CD8-positive, alpha-beta memory T cell (primary cell): ENCODE measurements at regions not wholly inside any gene's neighbourhood (a gene's known extent, or its start where the extent isn't known, plus 50 kb on each side); places are given as distances from the start of the nearest gene placed in this dataset.

Experiments used
- CTCF ChIA-PET: fragments of 350-600 bp; sonication (Branson Sonifier 250); formaldehyde crosslinking; loops from one replicate; lab custom pipeline; 2021; ENCODE audit warnings: antibody characterized with exemption; lab: Charles Lee
- POLR2A ChIA-PET: fragments of 350-600 bp; sonication (Branson Sonifier 250); formaldehyde crosslinking; loops from one replicate; lab custom pipeline; 2021; ENCODE audit warnings: antibody characterized with exemption; lab: Charles Lee
- DNase-seq, 5 donors: peaks; one replicate each; pipeline versions ENCODE4 v3.0.0 to v3.0.0-alpha.2; 2020 to 2022; ENCODE audit warnings: mixed read lengths in 1 of 5
- H3K27ac ChIP-seq: one replicate; pipeline ENCODE4 v1.7.0; 2013; ENCODE audit warnings: low read depth, mild to moderate bottlenecking, low read length, moderate library complexity
- H3K27me3 ChIP-seq: 2 replicates; pipeline ENCODE4 v1.7.0; 2013; ENCODE audit warnings: low read length, mild to moderate bottlenecking; ENCODE audit not compliant: insufficient read depth, poor library complexity, severe bottlenecking
- H3K36me3 ChIP-seq: 2 replicates; pipeline ENCODE4 v1.7.0; 2013; ENCODE audit warnings: mild to moderate bottlenecking, low read length, moderate library complexity; ENCODE audit not compliant: insufficient read depth
- H3K4me1 ChIP-seq: 2 replicates; pipeline ENCODE4 v1.7.0; 2013; ENCODE audit warnings: mild to moderate bottlenecking, low read length, moderate library complexity; ENCODE audit not compliant: insufficient read depth
- H3K4me3 ChIP-seq: 2 replicates; pipeline ENCODE4 v1.7.0; 2013; ENCODE audit warnings: mild to moderate bottlenecking, low read length
- H3K9me3 ChIP-seq: 2 replicates; pipeline ENCODE4 v1.7.0; 2013; ENCODE audit warnings: mild to moderate bottlenecking, low read length
- H3K27ac Mint-ChIP-seq, 8 donors: one replicate each; pipeline ENCODE4 v1.8.0; 2020 to 2021; ENCODE audit warnings: mixed read lengths in 8 of 8, mild to moderate bottlenecking in 6 of 8, inconsistent platforms in 3 of 8, moderate library complexity in 3 of 8
- H3K27me3 Mint-ChIP-seq, 2 donors: one replicate each; pipeline ENCODE4 v1.8.0; 2020 to 2021; ENCODE audit warnings: mixed read lengths in 2 of 2, mild to moderate bottlenecking in 1 of 2, moderate library complexity in 1 of 2
- H3K36me3 Mint-ChIP-seq, 3 donors: one replicate each; pipeline ENCODE4 v1.8.0; 2020 to 2021; ENCODE audit warnings: mixed read lengths in 3 of 3, inconsistent platforms in 1 of 3, mild to moderate bottlenecking in 1 of 3
- H3K4me1 Mint-ChIP-seq, 3 donors: one replicate each; pipeline ENCODE4 v1.8.0; 2020 to 2021; ENCODE audit warnings: mixed read lengths in 3 of 3, inconsistent platforms in 1 of 3, mild to moderate bottlenecking in 1 of 3
- H3K4me3 Mint-ChIP-seq, 7 donors: one replicate each; pipeline ENCODE4 v1.8.0; 2020 to 2021; ENCODE audit warnings: mixed read lengths in 7 of 7, mild to moderate bottlenecking in 6 of 7, moderate library complexity in 4 of 7, inconsistent platforms in 2 of 7
- H3K9me3 Mint-ChIP-seq, 5 donors: one replicate each; pipeline ENCODE4 v1.8.0; 2020 to 2022; ENCODE audit warnings: mixed read lengths in 5 of 5, mild to moderate bottlenecking in 3 of 5, moderate library complexity in 2 of 5, inconsistent platforms in 1 of 5

- DNase-seq, result no peak
- no peak overlapping the region for H3K27ac Mint-ChIP-seq
Measured at GRCh38 chr14:61640158-61641136, 54.9 kb upstream of the HIF1A start.

GRCh38 chr14:61641914-61642613 is 53.2 kb upstream of the HIF1A start:
- Histone ChIP-seq H3K4me3 (no peak overlapping the region), H3K4me1 (no peaks in the 10 kb centered on the region), H3K9me3 (no peaks in the 10 kb centered on the region), H3K27ac (no peak overlapping the region), H3K36me3 (no peaks in the 10 kb centered on the region), H3K27me3 (no peaks in the 10 kb centered on the region)
- ChIA-PET POLR2A (no interaction called here), CTCF (no interaction called here)
- H3K9me3 Mint-ChIP-seq, result no peaks in the 10 kb centered on the region
- peaks cover 0 to 4% (median 0%) of the 10 kb centered on the region in 3 donors for H3K36me3 Mint-ChIP-seq
- no peak for DNase-seq
- peaks cover 0 to 4% (median 0%) of the 10 kb centered on the region in 3 donors for H3K4me1 Mint-ChIP-seq
- no peak overlapping the region for H3K4me3 Mint-ChIP-seq
- H3K27ac Mint-ChIP-seq, result no peak overlapping the region
- H3K27me3 Mint-ChIP-seq, result no peaks in the 10 kb centered on the region

More at GRCh38 chr14:61640158-61641136, 54.9 kb upstream of the HIF1A start:
- no peaks in the 10 kb centered on the region for H3K36me3 ChIP-seq
- Mint-ChIP-seq H3K9me3 (no peaks in the 10 kb centered on the region), H3K4me1 (peaks cover 0 to 4% (median 0%) of the 10 kb centered on the region in 3 donors), H3K4me3 (no peak overlapping the region), H3K27me3 (no peaks in the 10 kb centered on the region), H3K36me3 (peaks cover 0 to 5% (median 0%) of the 10 kb centered on the region in 3 donors)
- no peaks in the 10 kb centered on the region for H3K27me3 ChIP-seq
- CTCF ChIA-PET, result no interaction called here
- H3K9me3 ChIP-seq, result no peaks in the 10 kb centered on the region
- no peak overlapping the region for H3K27ac ChIP-seq
- no peaks in the 10 kb centered on the region for H3K4me1 ChIP-seq
- POLR2A ChIA-PET, result no interaction called here
- H3K4me3 ChIP-seq, result no peak overlapping the region

- no peak overlapping the region for H3K27ac Mint-ChIP-seq
- H3K36me3 Mint-ChIP-seq, result peaks cover 0 to 4% (median 0%) of the 10 kb centered on the region in 3 donors
- CTCF ChIA-PET, result no interaction called here
- POLR2A ChIA-PET, result no interaction called here
- no peaks in the 10 kb centered on the region for H3K27me3 Mint-ChIP-seq
- no peak overlapping the region for H3K27ac ChIP-seq
- no peaks in the 10 kb centered on the region for H3K9me3 Mint-ChIP-seq
- no peak for DNase-seq
- H3K36me3 ChIP-seq, result no peaks in the 10 kb centered on the region
- H3K4me1 Mint-ChIP-seq, result peaks cover 0 to 4% (median 0%) of the 10 kb centered on the region in 3 donors
- no peaks in the 10 kb centered on the region for H3K9me3 ChIP-seq
- H3K4me1 ChIP-seq, result no peaks in the 10 kb centered on the region
- no peaks in the 10 kb centered on the region for H3K27me3 ChIP-seq
- no peak overlapping the region for H3K4me3 ChIP-seq
- H3K4me3 Mint-ChIP-seq, result no peak overlapping the region
Measured at GRCh38 chr14:61642614-61642982, 52.7 kb upstream of the HIF1A start.

GRCh38 chr14:61643555-61643954 is 51.8 kb upstream of the HIF1A start:
- no peak for DNase-seq
- H3K36me3 ChIP-seq, result no peaks in the 10 kb centered on the region
- Mint-ChIP-seq H3K27me3 (no peaks in the 10 kb centered on the region), H3K9me3 (no peaks in the 10 kb centered on the region), H3K27ac (no peak overlapping the region), H3K4me3 (no peak overlapping the region), H3K36me3 (peaks cover 0 to 4% (median 0%) of the 10 kb centered on the region in 3 donors), H3K4me1 (peaks cover 1 to 11% (median 5%) of the 10 kb centered on the region in 3 donors)
- no peak overlapping the region for H3K4me3 ChIP-seq
- no peaks in the 10 kb centered on the region for H3K27me3 ChIP-seq
- CTCF ChIA-PET, result no interaction called here
- H3K27ac ChIP-seq, result no peak overlapping the region
- peaks cover 2% of the 10 kb centered on the region for H3K4me1 ChIP-seq
- POLR2A ChIA-PET, result no interaction called here
- H3K9me3 ChIP-seq, result no peaks in the 10 kb centered on the region

- H3K4me1 Mint-ChIP-seq, result peaks cover 3 to 16% (median 9%) of the 10 kb centered on the region in 3 donors
- CTCF ChIA-PET, result no interaction called here
Measured at GRCh38 chr14:61644175-61644574, 51.1 kb upstream of the HIF1A start.

GRCh38 chr14:61644834-61645233 is 50.5 kb upstream of the HIF1A start:
- Mint-ChIP-seq H3K9me3 (no peaks in the 10 kb centered on the region), H3K36me3 (peaks cover 0 to 4% (median 0%) of the 10 kb centered on the region in 3 donors), H3K4me1 (peaks cover 7 to 21% (median 13%) of the 10 kb centered on the region in 3 donors), H3K4me3 (no peak overlapping the region), H3K27ac (no peak overlapping the region), H3K27me3 (no peaks in the 10 kb centered on the region)
- Histone ChIP-seq H3K36me3 (no peaks in the 10 kb centered on the region), H3K9me3 (no peaks in the 10 kb centered on the region), H3K27ac (no peak overlapping the region), H3K4me1 (peaks cover 15% of the 10 kb centered on the region), H3K4me3 (no peak overlapping the region), H3K27me3 (no peaks in the 10 kb centered on the region)
- no peak for DNase-seq
- ChIA-PET POLR2A (no interaction called here), CTCF (no interaction called here)

More at GRCh38 chr14:61644175-61644574, 51.1 kb upstream of the HIF1A start:
- peaks cover 8% of the 10 kb centered on the region for H3K4me1 ChIP-seq
- H3K36me3 Mint-ChIP-seq, result peaks cover 0 to 4% (median 0%) of the 10 kb centered on the region in 3 donors
- H3K27me3 ChIP-seq, result no peaks in the 10 kb centered on the region
- no peaks in the 10 kb centered on the region for H3K27me3 Mint-ChIP-seq
- no peak overlapping the region for H3K27ac Mint-ChIP-seq
- no peak overlapping the region for H3K4me3 ChIP-seq
- no peaks in the 10 kb centered on the region for H3K9me3 ChIP-seq
- no peak overlapping the region for H3K4me3 Mint-ChIP-seq
- no peaks in the 10 kb centered on the region for H3K36me3 ChIP-seq
- no peak for DNase-seq
- no peak overlapping the region for H3K27ac ChIP-seq
- H3K9me3 Mint-ChIP-seq, result no peaks in the 10 kb centered on the region
- POLR2A ChIA-PET, result no interaction called here

- ChIA-PET POLR2A (no interaction called here), CTCF (no interaction called here)
- Histone ChIP-seq H3K36me3 (no peaks in the 10 kb centered on the region), H3K27ac (no peak overlapping the region), H3K27me3 (no peaks in the 10 kb centered on the region), H3K4me1 (peaks cover 15% of the 10 kb centered on the region), H3K4me3 (no peak overlapping the region), H3K9me3 (no peaks in the 10 kb centered on the region)
- DNase-seq, result no peak
- no peaks in the 10 kb centered on the region for H3K27me3 Mint-ChIP-seq
- no peaks in the 10 kb centered on the region for H3K9me3 Mint-ChIP-seq
- peaks cover 0 to 4% (median 0%) of the 10 kb centered on the region in 3 donors for H3K36me3 Mint-ChIP-seq
- H3K27ac Mint-ChIP-seq, result no peak overlapping the region
- H3K4me3 Mint-ChIP-seq, result no peak overlapping the region
- peaks cover 7 to 21% (median 13%) of the 10 kb centered on the region in 3 donors for H3K4me1 Mint-ChIP-seq
Measured at GRCh38 chr14:61645247-61645646, 50.1 kb upstream of the HIF1A start.
